Astrocyte (in vitro differentiated cells and primary cell): ENCODE measurements at regions not wholly inside any gene's neighbourhood (a gene's known extent, or its start where the extent isn't known, plus 50 kb on each side); places are given as distances from the start of the nearest gene placed in this dataset.

Experiments used
- DNase-seq: peaks from one replicate; pipeline ENCODE4 v3.0.0-alpha.2; 2010; ENCODE audit warnings: low read depth
- FAIRE-seq: peaks from 2 replicates; lab custom pipeline; 2011; peaks lifted over from hg19 to GRCh38; lab: Jason Lieb, UNC
- H2AFZ ChIP-seq: 2 replicates; pipeline ENCODE4 v1.6.0; 2012; ENCODE audit warnings: low read depth, low read length, inconsistent platforms
- H3K27ac ChIP-seq: 2 replicates; pipeline ENCODE4 v1.5.1; 2011; ENCODE audit warnings: low read depth, low read length, inconsistent platforms
- H3K27me3 ChIP-seq: 2 replicates; pipeline ENCODE4 v1.6.0; 2011; ENCODE audit warnings: low read length, inconsistent platforms; ENCODE audit not compliant: insufficient read depth
- H3K36me3 ChIP-seq: 2 replicates; pipeline ENCODE4 v1.5.1; 2011; ENCODE audit warnings: low read length, inconsistent platforms; ENCODE audit not compliant: insufficient read depth
- H3K4me1 ChIP-seq: 2 replicates; pipeline ENCODE4 v1.5.1; 2011; ENCODE audit warnings: low read length, inconsistent platforms; ENCODE audit not compliant: insufficient read depth
- H3K4me2 ChIP-seq: 2 replicates; pipeline ENCODE4 v1.6.0; 2012; ENCODE audit warnings: low read length, inconsistent platforms
- H3K4me3 ChIP-seq: 2 replicates; pipeline ENCODE4 v1.5.1; 2011; ENCODE audit warnings: low read depth, mild to moderate bottlenecking, low read length, inconsistent platforms; ENCODE audit not compliant: insufficient read depth
- H3K79me2 ChIP-seq: 2 replicates; pipeline ENCODE4 v1.6.0; 2012; ENCODE audit warnings: mild to moderate bottlenecking, low read length, inconsistent platforms; ENCODE audit not compliant: insufficient read depth
- H3K9ac ChIP-seq: 2 replicates; pipeline ENCODE4 v1.6.0; 2012; ENCODE audit warnings: mild to moderate bottlenecking, low read length, inconsistent platforms
- H3K9me3 ChIP-seq: 2 replicates; pipeline ENCODE4 v1.5.1; 2012; ENCODE audit warnings: low read depth, mild to moderate bottlenecking, low read length, inconsistent platforms; ENCODE audit not compliant: insufficient read depth
- H4K20me1 ChIP-seq: 2 replicates; pipeline ENCODE4 v1.6.0; 2012; ENCODE audit warnings: low read length, inconsistent platforms; ENCODE audit not compliant: insufficient read depth
- H3K27ac Mint-ChIP-seq: one replicate; pipeline ENCODE4 v1.8.0; 2021; ENCODE audit warnings: mild to moderate bottlenecking, mixed read lengths; ENCODE audit not compliant: unreplicated experiment
- H3K27me3 Mint-ChIP-seq: one replicate; pipeline ENCODE4 v1.8.0; 2021; ENCODE audit warnings: low read depth, mixed read lengths; ENCODE audit not compliant: unreplicated experiment
- H3K36me3 Mint-ChIP-seq: one replicate; pipeline ENCODE4 v1.8.0; 2021; ENCODE audit warnings: low read depth, mixed read lengths; ENCODE audit not compliant: unreplicated experiment
- H3K4me1 Mint-ChIP-seq: one replicate; pipeline ENCODE4 v1.8.0; 2021; ENCODE audit warnings: low read depth, mixed read lengths; ENCODE audit not compliant: unreplicated experiment
- H3K4me3 Mint-ChIP-seq: one replicate; pipeline ENCODE4 v1.8.0; 2021; ENCODE audit warnings: mild to moderate bottlenecking, moderate library complexity, mixed read lengths; ENCODE audit not compliant: unreplicated experiment
- H3K9me3 Mint-ChIP-seq: one replicate; pipeline ENCODE4 v1.8.0; 2021; ENCODE audit warnings: mild to moderate bottlenecking, mixed read lengths; ENCODE audit not compliant: unreplicated experiment
- EZH2 ChIP-seq: IDR thresholded peaks from 2 replicates; pipeline ENCODE4 v1.6.1; 2012; ENCODE audit warnings: mild to moderate bottlenecking, low read length, inconsistent platforms; ENCODE audit not compliant: insufficient read depth
- TF ChIP-seq, protein P1 (sequence below): IDR thresholded peaks from 2 replicates; pipeline ENCODE4 v1.5.1; 2011; ENCODE audit warnings: low read depth, mild to moderate bottlenecking, inconsistent platforms, low read length, moderate library complexity; ENCODE audit not compliant: insufficient read depth

GRCh38 chr5:125274938-125275724 lies 528.7 kb upstream of the ZNF608 start:
- Histone ChIP-seq H3K9ac (no peak overlapping the region), H3K4me3 (no peak overlapping the region), H3K9me3 (no peaks in the 10 kb centered on the region), H4K20me1 (no peaks in the 10 kb centered on the region), H3K4me2 (no peak overlapping the region), H2AFZ (no peak overlapping the region), H3K79me2 (no peaks in the 10 kb centered on the region), H3K27ac (no peak overlapping the region), H3K36me3 (no peaks in the 10 kb centered on the region), H3K27me3 (no peaks in the 10 kb centered on the region), H3K4me1 (peaks cover 25% of the 10 kb centered on the region)
- H3K4me3 Mint-ChIP-seq = no peak overlapping the region
- H3K4me1 Mint-ChIP-seq = peaks cover 32% of the 10 kb centered on the region
- peak; percentile 38 for DNase-seq
- TF ChIP-seq EZH2 = no peak
- TF ChIP-seq, protein P1, sequence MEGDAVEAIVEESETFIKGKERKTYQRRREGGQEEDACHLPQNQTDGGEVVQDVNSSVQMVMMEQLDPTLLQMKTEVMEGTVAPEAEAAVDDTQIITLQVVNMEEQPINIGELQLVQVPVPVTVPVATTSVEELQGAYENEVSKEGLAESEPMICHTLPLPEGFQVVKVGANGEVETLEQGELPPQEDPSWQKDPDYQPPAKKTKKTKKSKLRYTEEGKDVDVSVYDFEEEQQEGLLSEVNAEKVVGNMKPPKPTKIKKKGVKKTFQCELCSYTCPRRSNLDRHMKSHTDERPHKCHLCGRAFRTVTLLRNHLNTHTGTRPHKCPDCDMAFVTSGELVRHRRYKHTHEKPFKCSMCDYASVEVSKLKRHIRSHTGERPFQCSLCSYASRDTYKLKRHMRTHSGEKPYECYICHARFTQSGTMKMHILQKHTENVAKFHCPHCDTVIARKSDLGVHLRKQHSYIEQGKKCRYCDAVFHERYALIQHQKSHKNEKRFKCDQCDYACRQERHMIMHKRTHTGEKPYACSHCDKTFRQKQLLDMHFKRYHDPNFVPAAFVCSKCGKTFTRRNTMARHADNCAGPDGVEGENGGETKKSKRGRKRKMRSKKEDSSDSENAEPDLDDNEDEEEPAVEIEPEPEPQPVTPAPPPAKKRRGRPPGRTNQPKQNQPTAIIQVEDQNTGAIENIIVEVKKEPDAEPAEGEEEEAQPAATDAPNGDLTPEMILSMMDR = no peak
- H3K36me3 Mint-ChIP-seq = no peaks in the 10 kb centered on the region
- no peak for FAIRE-seq
- H3K27me3 Mint-ChIP-seq = no peaks in the 10 kb centered on the region
- H3K9me3 Mint-ChIP-seq = peaks cover 2% of the 10 kb centered on the region
- H3K27ac Mint-ChIP-seq = no peak overlapping the region

DNA sequence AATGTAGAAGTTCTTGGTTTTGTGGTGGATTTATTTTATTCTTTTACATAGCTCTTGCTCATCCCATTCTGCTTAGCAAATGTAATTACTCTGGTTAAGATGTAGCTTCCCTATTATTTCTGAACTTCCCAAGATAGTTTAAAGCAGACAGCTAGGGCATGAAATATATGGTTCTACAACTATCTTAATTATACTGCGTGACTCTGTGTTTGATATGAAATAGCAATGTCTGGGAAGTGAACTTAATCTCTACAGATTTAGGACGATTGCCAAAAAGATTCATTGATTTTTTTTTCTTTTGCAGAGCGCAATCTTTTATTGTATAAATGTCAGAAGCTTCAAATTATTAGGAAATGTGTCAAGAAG lies 529.3 kb upstream of the ZNF608 start:
- Histone ChIP-seq H2AFZ (no peak overlapping the region), H3K36me3 (no peaks in the 10 kb centered on the region), H3K4me1 (peaks cover 25% of the 10 kb centered on the region), H3K4me3 (no peak overlapping the region), H4K20me1 (no peaks in the 10 kb centered on the region), H3K27ac (no peak overlapping the region), H3K4me2 (no peak overlapping the region), H3K79me2 (no peaks in the 10 kb centered on the region), H3K27me3 (no peaks in the 10 kb centered on the region), H3K9ac (no peak overlapping the region), H3K9me3 (no peaks in the 10 kb centered on the region)
- FAIRE-seq = no peak
- Mint-ChIP-seq H3K9me3 (peaks cover 2% of the 10 kb centered on the region), H3K27ac (no peak overlapping the region), H3K27me3 (no peaks in the 10 kb centered on the region), H3K4me1 (peaks cover 32% of the 10 kb centered on the region), H3K36me3 (no peaks in the 10 kb centered on the region), H3K4me3 (no peak overlapping the region)
- DNase-seq = no peak
- TF ChIP-seq, protein P1 = no peak
- TF ChIP-seq EZH2 = no peak

DNA sequence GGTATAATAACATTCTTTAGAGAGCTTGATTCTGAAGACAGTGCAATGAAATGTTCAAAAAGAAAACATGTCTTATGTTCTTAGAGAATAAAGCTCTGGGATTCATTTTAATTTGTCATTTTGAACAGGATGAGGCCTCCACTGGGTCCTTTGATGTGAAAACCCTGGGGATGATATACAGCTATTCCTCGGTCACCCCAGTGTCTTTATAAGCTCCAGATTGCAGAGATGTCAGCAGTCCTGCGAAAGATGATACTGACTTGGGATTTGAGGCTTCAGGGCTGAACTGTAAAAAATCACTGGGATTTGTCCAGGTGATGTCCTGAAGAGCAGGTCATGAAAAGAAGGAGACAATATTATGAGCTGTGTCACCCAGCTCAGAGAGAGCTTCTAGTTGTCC lies 529.7 kb upstream of the ZNF608 start:
- H3K36me3 ChIP-seq = no peaks in the 10 kb centered on the region
- H3K9me3 ChIP-seq = no peaks in the 10 kb centered on the region
- H4K20me1 ChIP-seq = no peaks in the 10 kb centered on the region
- peaks cover 32% of the 10 kb centered on the region for H3K4me1 Mint-ChIP-seq
- no peak overlapping the region for H3K27ac ChIP-seq
- no peaks in the 10 kb centered on the region for H3K79me2 ChIP-seq
- H2AFZ ChIP-seq = no peak overlapping the region
- H3K36me3 Mint-ChIP-seq = no peaks in the 10 kb centered on the region
- peaks cover 25% of the 10 kb centered on the region for H3K4me1 ChIP-seq
- no peak for DNase-seq
- H3K27ac Mint-ChIP-seq = no peak overlapping the region
- no peak overlapping the region for H3K4me2 ChIP-seq
- no peaks in the 10 kb centered on the region for H3K27me3 Mint-ChIP-seq
- H3K4me3 Mint-ChIP-seq = no peak overlapping the region
- H3K9me3 Mint-ChIP-seq = peaks cover 2% of the 10 kb centered on the region
- H3K4me3 ChIP-seq = no peak overlapping the region
- H3K9ac ChIP-seq = no peak overlapping the region
- no peak for FAIRE-seq
- TF ChIP-seq EZH2 = no peak
- TF ChIP-seq, protein P1 = no peak
- H3K27me3 ChIP-seq = no peaks in the 10 kb centered on the region
